NCI-H82 (cell line): ENCODE measurements at regions not wholly inside any gene's neighbourhood (a gene's known extent, or its start where the extent isn't known, plus 50 kb on each side); places are given as distances from the start of the nearest gene placed in this dataset.

Experiments
- DNase-seq: peaks from one replicate; lab custom pipeline; 2025; lab: John Stamatoyannopoulos, UW

DNA sequence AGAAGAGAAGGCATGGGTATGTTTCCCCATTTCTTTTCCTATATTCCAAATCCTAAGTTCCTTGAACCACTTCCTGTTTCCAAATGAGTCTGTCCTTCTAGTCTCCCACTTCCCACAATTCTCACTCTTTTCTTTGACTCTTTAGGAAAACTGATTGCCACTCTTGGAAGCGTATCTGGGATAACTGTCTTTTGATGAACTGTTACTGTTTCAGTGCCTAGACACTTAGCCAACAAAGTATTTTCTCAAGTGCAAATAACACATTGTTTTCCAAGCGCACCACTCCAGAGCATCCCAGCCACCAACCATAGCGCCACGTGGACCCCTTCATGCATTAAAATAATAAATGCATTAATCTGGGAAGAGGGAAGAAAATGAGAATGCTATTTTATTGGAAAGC, 342.8 kb downstream of the MTX2 start:
- DNase-seq = no peak

GRCh38 chr2:176612736-176613135, 343.5 kb downstream of the MTX2 start:
- DNase-seq = no peak

- DNase-seq = no peak
These were observed 344.2 kb downstream of the MTX2 start for GRCh38 chr2:176613323-176613987.

GRCh38 chr2:176614049-176614448, 344.8 kb downstream of the MTX2 start:
- peak; percentile 26 for DNase-seq

GRCh38 chr2:176614930-176615329, 345.7 kb downstream of the MTX2 start:
- no peak for DNase-seq

DNA sequence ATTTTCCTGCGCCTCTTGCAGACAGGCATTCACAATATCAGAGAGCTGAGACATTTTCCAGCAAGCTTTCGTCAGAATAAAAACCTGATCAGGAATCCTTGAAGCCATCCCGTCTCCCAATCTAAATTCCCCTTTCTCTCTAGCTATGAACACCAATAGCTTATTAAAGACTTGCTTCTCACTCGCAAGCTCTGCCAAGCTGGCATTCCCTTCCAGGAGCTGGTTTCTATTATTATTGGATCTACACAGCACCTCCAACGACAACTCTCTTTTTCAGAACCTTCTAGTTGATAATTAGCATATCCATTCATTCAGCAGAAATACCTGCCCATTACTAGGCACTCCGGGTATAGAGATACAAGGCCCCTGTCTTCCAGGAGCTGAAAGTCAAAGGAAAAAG, 350.3 kb downstream of the MTX2 start:
- DNase-seq = no peak

DNA sequence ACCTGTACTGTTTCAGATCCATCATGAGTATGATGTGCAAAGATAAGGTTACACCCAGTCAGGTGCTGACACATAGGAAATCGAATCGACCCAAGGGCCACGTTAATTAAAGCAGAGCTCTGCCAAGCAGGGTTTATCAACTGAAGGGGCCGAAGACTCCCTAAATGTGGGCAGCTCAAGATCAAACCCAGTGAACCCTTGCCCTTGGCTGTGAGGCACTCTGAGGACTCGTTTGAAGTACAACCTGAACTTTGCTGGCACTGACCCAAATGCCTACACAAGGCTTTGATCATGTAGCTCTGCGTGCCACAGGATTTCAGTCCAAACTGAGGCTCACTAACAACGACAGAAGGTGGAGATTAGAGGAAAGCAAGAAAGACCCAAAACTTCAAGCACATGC, 352.1 kb downstream of the MTX2 start:
- DNase-seq = no peak

DNA sequence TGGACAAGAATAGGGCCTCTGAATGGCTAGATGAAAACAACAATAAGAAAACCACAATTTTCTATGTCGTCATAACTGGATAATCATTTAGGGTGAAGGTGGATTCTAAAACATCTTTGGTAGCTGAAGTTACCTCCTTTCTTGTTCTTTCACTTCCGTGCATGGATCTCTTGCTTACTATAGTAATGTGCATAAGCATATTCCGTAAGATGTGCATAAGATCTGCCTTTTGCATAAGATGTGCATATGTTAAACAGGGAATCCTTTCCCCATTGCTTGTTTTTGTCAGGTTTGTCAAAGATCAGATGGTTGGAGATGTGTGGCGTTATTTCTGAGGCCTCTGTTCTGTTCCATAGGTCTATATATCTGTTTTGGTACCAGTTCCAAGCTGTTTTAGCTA, 353.6 kb downstream of the MTX2 start:
- DNase-seq = no peak

DNA sequence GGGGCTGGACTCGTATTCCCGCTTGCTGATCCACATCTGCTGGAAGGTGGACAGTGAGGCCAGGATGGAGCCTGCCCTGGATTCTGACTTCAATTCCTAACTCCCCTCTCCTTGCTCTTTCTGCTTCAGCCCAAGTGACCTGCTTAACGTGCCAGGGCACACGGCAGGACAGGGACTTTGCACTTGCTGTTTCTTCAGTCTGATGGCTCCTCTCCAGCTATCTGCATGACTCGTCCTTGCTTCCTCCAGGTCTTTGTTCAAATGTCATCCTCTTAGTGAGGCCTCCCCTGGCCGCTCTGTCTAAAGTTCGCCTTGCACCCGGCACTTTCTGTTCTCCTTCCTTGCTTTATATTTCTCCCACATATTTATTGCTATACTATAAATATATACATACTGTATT, 357.6 kb downstream of the MTX2 start:
- DNase-seq = no peak

DNA sequence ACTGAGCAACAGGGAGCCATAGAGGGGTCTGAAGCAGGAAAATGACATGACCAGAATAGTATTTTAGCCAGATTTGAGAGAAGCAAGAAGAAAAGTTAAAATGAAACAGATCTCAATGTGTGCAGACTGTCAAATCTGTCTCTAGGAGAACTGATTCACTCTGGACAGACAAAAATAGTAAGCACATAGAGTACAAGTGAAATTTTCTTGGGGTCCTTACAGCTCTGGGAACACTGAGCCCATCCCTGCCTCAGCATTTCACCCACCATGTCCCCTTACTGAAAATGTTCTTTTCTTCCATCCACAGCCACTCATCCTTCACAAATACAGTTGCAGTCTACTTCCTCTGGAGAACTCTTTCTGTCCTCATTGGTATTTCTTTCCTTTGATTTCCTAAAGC, 359.2 kb downstream of the MTX2 start:
- no peak for DNase-seq

DNA sequence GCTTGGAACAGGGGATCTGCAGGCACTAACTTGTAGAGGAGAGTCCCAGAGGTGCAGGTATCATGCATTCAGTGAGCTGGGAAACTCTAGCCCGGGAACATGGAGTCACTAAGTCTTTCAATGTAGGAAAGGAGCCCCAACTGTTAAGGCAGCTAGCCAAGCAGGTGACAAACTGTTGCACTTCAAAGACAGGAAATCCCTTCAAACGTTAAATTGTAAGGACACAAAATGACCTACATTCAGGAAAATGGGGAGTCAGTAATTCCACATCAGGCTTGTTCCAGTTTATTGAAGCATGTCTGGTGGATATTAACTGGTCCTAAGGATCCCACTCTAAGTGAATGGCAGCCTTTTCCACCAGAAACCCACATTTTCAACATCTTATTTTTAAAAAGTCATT, 364.5 kb downstream of the MTX2 start:
- no peak for DNase-seq

GRCh38 chr2:176636401-176636800, 367.2 kb downstream of the MTX2 start:
- peak; percentile 27 for DNase-seq

DNA sequence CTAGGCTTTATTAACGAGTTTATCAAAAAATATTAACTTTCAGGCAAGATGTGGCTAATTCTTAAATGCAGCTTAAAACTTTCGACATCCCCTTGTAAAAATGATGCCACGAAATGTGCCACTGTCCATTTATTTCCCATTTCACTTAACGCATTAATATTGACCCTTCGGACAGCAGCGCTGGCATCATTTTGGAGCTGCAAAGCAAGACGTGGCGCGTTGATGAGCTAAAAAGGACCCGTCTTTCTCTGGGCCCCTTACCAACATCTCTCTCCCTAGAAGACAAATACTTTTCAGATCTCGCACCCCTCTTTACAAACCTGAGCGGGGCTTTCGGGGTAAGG, 367.9 kb downstream of the MTX2 start:
- DNase-seq = no peak

DNA sequence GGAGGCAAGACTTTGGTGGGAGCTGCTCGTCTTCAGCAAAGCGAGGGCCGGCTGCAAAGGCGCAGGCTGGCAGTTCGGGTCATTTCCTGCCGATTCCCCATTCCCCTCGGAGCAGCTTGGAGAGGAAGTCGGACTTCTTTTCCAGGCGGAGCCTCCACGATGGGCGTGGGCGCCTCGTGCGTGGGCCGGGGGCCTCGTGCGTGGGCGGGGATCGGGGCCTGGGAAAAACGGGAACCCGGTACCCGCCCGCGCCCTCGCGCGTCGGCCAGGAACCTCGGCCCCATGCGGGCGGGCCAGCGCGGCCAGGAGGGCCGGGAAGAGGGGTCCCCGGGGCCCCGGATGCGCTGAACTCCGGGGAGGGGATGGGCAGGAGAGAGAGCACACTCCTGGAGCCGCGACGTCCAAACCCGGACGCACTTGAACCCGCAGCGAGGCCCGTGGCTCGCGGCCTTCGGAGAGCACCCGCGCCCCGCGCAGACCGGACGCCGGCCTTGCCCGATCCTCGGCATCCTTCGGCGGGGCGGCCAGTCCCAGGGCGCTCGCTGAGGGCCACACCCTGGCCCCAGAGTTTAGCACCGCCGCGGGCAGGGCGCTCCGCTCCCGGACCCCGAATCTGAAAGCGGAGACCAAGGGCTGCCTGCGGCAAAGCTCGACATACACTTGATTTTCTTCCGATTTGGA, 368.4 kb downstream of the MTX2 start:
- peak; percentile 54 for DNase-seq

- DNase-seq = peak; percentile 81
These were observed 369.1 kb downstream of the MTX2 start for GRCh38 chr2:176638167-176639015.

- no peak for DNase-seq
These were observed 369.7 kb downstream of the MTX2 start for GRCh38 chr2:176639016-176639343.

- DNase-seq = no peak
These were observed 370.4 kb downstream of the MTX2 start for GRCh38 chr2:176639671-176640070.

GRCh38 chr2:176641436-176641835, 372.2 kb downstream of the MTX2 start:
- no peak for DNase-seq

DNA sequence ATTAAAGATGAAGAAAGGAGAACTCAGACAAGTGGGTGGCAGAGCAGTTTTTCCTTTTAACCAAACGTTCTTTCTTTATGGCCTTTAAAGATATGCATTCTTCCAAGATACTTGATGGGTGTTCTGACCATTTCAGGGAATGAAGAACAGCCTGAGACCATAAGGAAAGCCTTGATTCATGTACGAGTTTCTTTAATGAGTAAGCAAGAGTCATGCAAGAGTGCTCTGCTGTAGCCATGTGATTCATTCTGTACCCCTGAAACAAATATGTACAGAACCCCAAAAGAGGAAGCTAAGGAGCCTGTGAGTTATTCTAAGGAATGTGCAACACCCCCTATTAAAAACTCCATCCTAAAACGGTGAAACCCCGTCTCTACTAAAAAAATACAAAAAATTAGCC, 372.8 kb downstream of the MTX2 start:
- no peak for DNase-seq

DNA sequence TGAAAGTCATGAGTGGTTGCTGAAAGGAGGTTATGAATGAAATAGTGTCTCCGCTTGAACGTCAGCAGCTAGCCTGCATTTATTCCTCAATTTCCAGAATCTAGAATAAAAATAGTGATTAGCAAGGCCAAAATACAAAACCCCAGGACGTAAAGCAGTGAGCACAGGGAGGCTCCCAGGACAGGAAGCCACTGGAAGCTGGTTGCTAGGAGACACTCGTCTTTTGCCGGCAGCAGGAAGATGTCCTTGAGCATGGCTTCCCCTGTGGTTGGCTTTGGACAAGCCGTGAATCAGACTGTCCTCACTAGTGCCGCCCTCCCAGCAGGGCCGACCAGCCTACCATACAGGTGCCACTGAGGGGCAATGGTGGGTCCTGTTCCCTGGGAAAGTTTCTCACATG, 374.4 kb downstream of the MTX2 start:
- no peak for DNase-seq

DNA sequence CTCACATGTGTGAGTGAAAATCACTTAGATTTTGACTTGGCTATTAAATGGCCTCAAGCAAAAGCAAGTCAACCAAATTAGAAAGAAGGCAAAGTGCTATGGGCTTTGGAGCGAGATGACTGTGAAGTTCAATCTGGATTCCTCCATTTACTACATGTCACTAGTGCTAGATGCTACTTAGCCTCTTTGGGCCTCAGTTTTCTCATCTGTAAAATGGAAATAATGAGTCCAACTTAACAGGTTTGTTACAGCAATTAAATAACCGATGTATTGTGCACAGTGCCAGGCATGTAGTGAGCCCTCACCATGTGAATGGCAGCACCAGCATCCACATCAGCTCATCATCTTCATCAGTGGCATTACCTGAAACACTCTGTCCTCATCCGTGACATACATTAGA, 376.3 kb downstream of the MTX2 start:
- no peak for DNase-seq

- DNase-seq = no peak
These were observed 376.9 kb downstream of the MTX2 start for GRCh38 chr2:176646033-176646615.
